PC-3 (cell line): ENCODE measurements at regions not wholly inside any gene's neighbourhood (a gene's known extent, or its start where the extent isn't known, plus 50 kb on each side); places are given as distances from the start of the nearest gene placed in this dataset.

Source experiments
- ATAC-seq: fragments of 200-7000 bp; cut with Tn5 transposase; 2 replicates; pipeline ENCODE4 v1.9.1; 2020; ENCODE audit warnings: mild to moderate bottlenecking, moderate library complexity
- BruUV-seq: library from RNA; stranded (reverse); fragments of 400-500 nt; replicated peaks from 2 replicates; lab custom pipeline; 2021; lab: Mats Ljungman, UMichigan
- CTCF ChIA-PET: fragments of 300-600 bp; sonication (Branson Sonifier 250); formaldehyde crosslinking; loops from one replicate; lab custom pipeline; 2022; ENCODE audit warnings: antibody characterized with exemption; lab: Charles Lee
- POLR2A ChIA-PET: fragments of 300-600 bp; sonication (Branson Sonifier 250); formaldehyde crosslinking; loops from one replicate; lab custom pipeline; 2022; ENCODE audit warnings: antibody characterized with exemption; ENCODE audit not compliant: unreplicated experiment; lab: Charles Lee
- DNase-seq: peaks from one replicate; pipeline ENCODE4 v3.0.0-alpha.2; 2015
- H2AFZ ChIP-seq: fragments of 300-600 bp; sonication (generic); 2 replicates; pipeline ENCODE4 v1.6.0; 2016; ENCODE audit warnings: antibody characterized with exemption, low read length
- H3F3A ChIP-seq: fragments of 300-600 bp; sonication (generic); one replicate; pipeline ENCODE4 v1.6.0; 2017; ENCODE audit warnings: antibody characterized with exemption, low read length, control low read depth, mild to moderate bottlenecking; ENCODE audit not compliant: unreplicated experiment
- H3K27ac ChIP-seq: fragments of 300-600 bp; sonication (generic); 2 replicates; pipeline ENCODE4 v1.5.1; 2016; ENCODE audit warnings: mild to moderate bottlenecking, low read length
- H3K27me3 ChIP-seq: fragments of 300-600 bp; sonication (generic); 2 replicates; pipeline ENCODE4 v1.6.1; 2016; ENCODE audit warnings: low read length, mixed read lengths
- H3K36me3 ChIP-seq: fragments of 300-600 bp; sonication (generic); 2 replicates; pipeline ENCODE4 v1.6.1; 2016; ENCODE audit warnings: low read depth, mixed run types, low read length, mixed read lengths
- H3K4me1 ChIP-seq: fragments of 300-600 bp; sonication (generic); 2 replicates; pipeline ENCODE4 v1.5.1; 2016; ENCODE audit warnings: low read length; ENCODE audit not compliant: insufficient read depth
- H3K4me2 ChIP-seq: fragments of 300-600 bp; sonication (generic); 2 replicates; pipeline ENCODE4 v1.6.0; 2016; ENCODE audit warnings: low read length
- H3K4me3 ChIP-seq: fragments of 300-600 bp; sonication (generic); 2 replicates; pipeline ENCODE4 v1.5.1; 2016; ENCODE audit warnings: mild to moderate bottlenecking, low read length, mixed read lengths
- H3K79me2 ChIP-seq: fragments of 300-600 bp; sonication (generic); 2 replicates; pipeline ENCODE4 v1.6.1; 2017; ENCODE audit warnings: low read length, mixed read lengths
- H3K9ac ChIP-seq: fragments of 300-600 bp; sonication (generic); 2 replicates; pipeline ENCODE4 v1.6.0; 2016; ENCODE audit warnings: mild to moderate bottlenecking, low read length
- H3K9me2 ChIP-seq: fragments of 300-600 bp; sonication (generic); replicated peaks from 2 replicates; pipeline ENCODE4 v1.6.1; 2016; ENCODE audit warnings: mixed run types, low read length, mixed read lengths
- H3K9me3 ChIP-seq: fragments of 300-600 bp; sonication (generic); 2 replicates; pipeline ENCODE4 v1.6.1; 2016; ENCODE audit warnings: low read length, mixed read lengths
- H4K20me1 ChIP-seq: fragments of 300-600 bp; sonication (generic); 2 replicates; pipeline ENCODE4 v1.6.1; 2016; ENCODE audit warnings: low read length, mixed read lengths
- EZH2 ChIP-seq: fragments of 300-600 bp; sonication (generic); IDR thresholded peaks from one replicate; pipeline ENCODE4 v1.6.1; 2017; ENCODE audit warnings: antibody characterized with exemption, mild to moderate bottlenecking, low read length; ENCODE audit not compliant: unreplicated experiment
- EZH2phosphoT487 ChIP-seq: fragments of 300-600 bp; sonication (generic); IDR thresholded peaks from 2 replicates; pipeline ENCODE4 v1.6.1; 2018; ENCODE audit warnings: mild to moderate bottlenecking, antibody characterized with exemption, low read length, borderline replicate concordance
- intact Hi-C: fragments of 100-400 bp; cut with micrococcal nuclease; formaldehyde crosslinking; loops from 2 replicates; pipeline ENCODE4 v1.9.0; 2023
- TF ChIP-seq, protein P1 (sequence below): fragments of 300-600 bp; sonication (generic); conservative IDR thresholded peaks from 2 replicates; pipeline ENCODE4 v1.5.1; 2017; ENCODE audit warnings: antibody characterized with exemption, low read depth, mild to moderate bottlenecking, low read length

DNA sequence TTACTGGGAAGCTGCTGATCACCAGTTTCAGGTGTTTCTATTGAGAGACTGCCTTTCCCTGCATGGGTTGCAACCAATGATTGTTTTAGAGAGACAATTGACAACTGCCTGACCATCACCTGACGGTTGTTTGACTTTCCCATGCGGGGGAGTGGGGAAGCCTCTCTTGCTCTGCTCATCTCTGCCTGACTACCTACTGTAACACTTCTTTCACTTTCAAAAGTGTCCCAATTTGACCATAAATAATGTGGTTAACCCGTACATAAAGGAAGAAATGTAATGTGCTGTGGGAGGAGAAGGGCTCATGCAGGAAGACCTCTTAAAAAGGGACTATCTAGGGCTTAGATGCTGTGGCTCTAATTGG lies 122.1 kb upstream of the PHACTR1 start:
- H3K9me2 ChIP-seq = no peaks in the 10 kb centered on the region
- no TSS peak for BruUV-seq
- no peak overlapping the region for H3K9ac ChIP-seq
- no peaks in the 10 kb centered on the region for H3K9me3 ChIP-seq
- ATAC-seq (no peak), DNase-seq (no peak)
- TF ChIP-seq, protein P1, sequence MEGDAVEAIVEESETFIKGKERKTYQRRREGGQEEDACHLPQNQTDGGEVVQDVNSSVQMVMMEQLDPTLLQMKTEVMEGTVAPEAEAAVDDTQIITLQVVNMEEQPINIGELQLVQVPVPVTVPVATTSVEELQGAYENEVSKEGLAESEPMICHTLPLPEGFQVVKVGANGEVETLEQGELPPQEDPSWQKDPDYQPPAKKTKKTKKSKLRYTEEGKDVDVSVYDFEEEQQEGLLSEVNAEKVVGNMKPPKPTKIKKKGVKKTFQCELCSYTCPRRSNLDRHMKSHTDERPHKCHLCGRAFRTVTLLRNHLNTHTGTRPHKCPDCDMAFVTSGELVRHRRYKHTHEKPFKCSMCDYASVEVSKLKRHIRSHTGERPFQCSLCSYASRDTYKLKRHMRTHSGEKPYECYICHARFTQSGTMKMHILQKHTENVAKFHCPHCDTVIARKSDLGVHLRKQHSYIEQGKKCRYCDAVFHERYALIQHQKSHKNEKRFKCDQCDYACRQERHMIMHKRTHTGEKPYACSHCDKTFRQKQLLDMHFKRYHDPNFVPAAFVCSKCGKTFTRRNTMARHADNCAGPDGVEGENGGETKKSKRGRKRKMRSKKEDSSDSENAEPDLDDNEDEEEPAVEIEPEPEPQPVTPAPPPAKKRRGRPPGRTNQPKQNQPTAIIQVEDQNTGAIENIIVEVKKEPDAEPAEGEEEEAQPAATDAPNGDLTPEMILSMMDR = no peak
- TF ChIP-seq EZH2phosphoT487 (no peak), EZH2 (no peak)
- H3K79me2 ChIP-seq = no peaks in the 10 kb centered on the region
- no peaks in the 10 kb centered on the region for H3F3A ChIP-seq
- H3K36me3 ChIP-seq = no peaks in the 10 kb centered on the region
- CTCF ChIA-PET = no interaction called here
- H4K20me1 ChIP-seq = no peaks in the 10 kb centered on the region
- intact Hi-C loops = no loop called here
- no peak overlapping the region for H3K4me2 ChIP-seq
- no peaks in the 10 kb centered on the region for H3K27me3 ChIP-seq
- peaks cover 8% of the 10 kb centered on the region; the same call in 1 of the 2 replicates for H3K4me1 ChIP-seq
- no peak overlapping the region for H3K27ac ChIP-seq
- H2AFZ ChIP-seq = no peak overlapping the region
- POLR2A ChIA-PET = no interaction called here
- no peak overlapping the region for H3K4me3 ChIP-seq

DNA sequence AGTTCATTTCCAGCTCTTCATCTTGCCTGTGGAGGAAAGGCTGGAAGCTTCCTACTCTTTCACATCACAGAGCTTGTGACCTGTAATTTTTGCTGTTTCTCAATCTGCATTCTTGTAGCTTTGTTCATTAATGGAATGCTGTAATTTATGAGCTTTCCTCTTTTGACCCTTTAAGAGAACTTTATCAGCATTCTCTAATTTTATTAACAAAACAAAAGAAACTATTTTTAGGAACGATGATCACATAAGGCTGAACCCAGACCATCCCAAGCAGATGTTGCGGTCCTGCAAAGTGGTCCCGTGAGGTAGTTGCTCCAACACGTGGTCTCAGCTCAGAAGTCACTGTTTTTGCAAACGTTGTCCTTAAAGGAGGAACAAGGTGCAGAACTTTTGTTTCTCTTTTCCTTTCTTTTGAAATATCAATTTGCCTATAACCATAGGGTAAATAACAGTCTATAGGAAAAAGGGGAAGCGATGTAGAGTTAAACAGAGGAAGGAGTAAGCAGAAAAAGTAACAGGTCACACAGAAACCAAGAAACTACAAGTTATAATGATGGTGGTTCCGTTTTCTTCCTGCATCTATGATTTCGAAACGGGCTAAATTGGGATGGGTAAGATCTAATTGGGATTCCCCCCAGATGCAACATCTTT lies 121.3 kb upstream of the PHACTR1 start:
- no peak for ATAC-seq
- POLR2A ChIA-PET = no interaction called here
- Histone ChIP-seq H3K9ac (no peak overlapping the region), H3K4me1 (peaks cover 8% of the 10 kb centered on the region; the same call in 1 of the 2 replicates), H2AFZ (no peak overlapping the region), H3K4me3 (no peak overlapping the region), H4K20me1 (no peaks in the 10 kb centered on the region), H3F3A (no peaks in the 10 kb centered on the region), H3K79me2 (no peaks in the 10 kb centered on the region), H3K27me3 (no peaks in the 10 kb centered on the region), H3K27ac (no peak overlapping the region), H3K9me2 (no peaks in the 10 kb centered on the region), H3K4me2 (no peak overlapping the region), H3K9me3 (no peaks in the 10 kb centered on the region), H3K36me3 (no peaks in the 10 kb centered on the region)
- no peak for DNase-seq
- BruUV-seq = no TSS peak
- intact Hi-C loops = no loop called here
- TF ChIP-seq EZH2 (no peak), EZH2phosphoT487 (no peak)
- TF ChIP-seq, protein P1 = no peak
- CTCF ChIA-PET = no interaction called here

- Histone ChIP-seq H3F3A (no peaks in the 10 kb centered on the region), H3K27ac (no peak overlapping the region), H3K4me1 (peaks cover 8% of the 10 kb centered on the region; the same call in 1 of the 2 replicates), H3K9me3 (no peaks in the 10 kb centered on the region), H3K27me3 (no peaks in the 10 kb centered on the region), H3K4me3 (no peak overlapping the region), H3K4me2 (no peak overlapping the region), H4K20me1 (no peaks in the 10 kb centered on the region), H3K36me3 (no peaks in the 10 kb centered on the region), H3K9me2 (no peaks in the 10 kb centered on the region), H3K9ac (no peak overlapping the region), H3K79me2 (no peaks in the 10 kb centered on the region), H2AFZ (no peak overlapping the region)
- ATAC-seq (no peak), DNase-seq (no peak)
- no TSS peak for BruUV-seq
- TF ChIP-seq EZH2 = no peak
- no peak for TF ChIP-seq EZH2phosphoT487
- TF ChIP-seq, protein P1 = no peak
- ChIA-PET POLR2A (no interaction called here), CTCF (no interaction called here)
- intact Hi-C loops = no loop called here
Measured at GRCh38 chr6:12596731-12597130, 119.8 kb upstream of the PHACTR1 start.
